K562 (cell line): ENCODE measurements at regions not wholly inside any gene's neighbourhood (a gene's known extent, or its start where the extent isn't known, plus 50 kb on each side); places are given as distances from the start of the nearest gene placed in this dataset.

Experiments
- ATAC-seq: fragments of 200-7000 bp; cut with Tn5 transposase; 3 replicates; pipeline ENCODE4 v1.9.1; 2020; ENCODE audit warnings: moderate library complexity
- BruUV-seq: library from RNA; stranded (reverse); fragments of 400-500 nt; replicated peaks from 2 replicates; lab custom pipeline; 2021; lab: Mats Ljungman, UMichigan
- CTCF ChIA-PET: fragments of 300-600 bp; formaldehyde crosslinking; extraction: SDS; loops from one replicate; lab custom pipeline; 2021; ENCODE audit warnings: low intra/inter-chr PET ratio; lab: Yijun Ruan, JAX
- POLR2A ChIA-PET: fragments of 300-600, 350-650 bp; sonication (Branson Sonifier 250); formaldehyde crosslinking; extraction: SDS; loops from one replicate; lab custom pipeline; 2021; ENCODE audit warnings: antibody characterized with exemption, inconsistent platforms; lab: Yijun Ruan, JAX
- DNase-seq, 4 experiments: peaks; one replicate each; pipeline versions ENCODE4 v3.0.0 to v3.0.0-alpha.2; 2011 to 2018; ENCODE audit warnings: low spot score in 3 of 4, mixed read lengths in 3 of 4; ENCODE audit errors: extremely low read depth in 1 of 4
- FAIRE-seq: peaks from 2 replicates; lab custom pipeline; 2011; peaks lifted over from hg19 to GRCh38; lab: Jason Lieb, UNC
- H2AFZ ChIP-seq: 2 replicates; pipeline ENCODE4 v1.6.0; 2011; ENCODE audit warnings: low read depth, low read length, control low read depth, inconsistent platforms
- H3K27ac ChIP-seq: fragments of 200-600 bp; 3 replicates; pipeline ENCODE4 v1.8.0; 2011; ENCODE audit warnings: low read depth, mild to moderate bottlenecking, control low read depth, inconsistent platforms, low read length, moderate library complexity, mixed read lengths; ENCODE audit errors: extremely low read depth
- H3K27me3 ChIP-seq, 2 experiments: fragments of 300-600 bp in 1 of 2; 2 replicates in 1 of 2; 3 replicates in 1 of 2; pipeline versions ENCODE4 v1.6.0 to v1.8.0; 2011; ENCODE audit warnings: inconsistent platforms in 2 of 2, low read length in 2 of 2, mild to moderate bottlenecking in 1 of 2, mixed read lengths in 1 of 2, moderate library complexity in 1 of 2; ENCODE audit not compliant: control insufficient read depth in 2 of 2, insufficient read depth in 2 of 2
- H3K36me3 ChIP-seq: fragments of 300-600 bp; 3 replicates; pipeline ENCODE4 v1.8.0; 2011; ENCODE audit warnings: mild to moderate bottlenecking, low read length, inconsistent platforms; ENCODE audit not compliant: control insufficient read depth, insufficient read depth
- H3K4me1 ChIP-seq, 2 experiments: fragments of 200-600 bp in 1 of 2; replicated peaks in 1 of 2; 2 replicates in 1 of 2; 3 replicates in 1 of 2; pipeline versions ENCODE4 v1.5.1 to v1.8.0; 2011; ENCODE audit warnings: inconsistent platforms in 2 of 2, low read length in 2 of 2, mild to moderate bottlenecking in 1 of 2, mixed read lengths in 1 of 2, moderate library complexity in 1 of 2; ENCODE audit not compliant: control insufficient read depth in 2 of 2, insufficient read depth in 2 of 2
- H3K4me2 ChIP-seq: 2 replicates; pipeline ENCODE4 v1.6.1; 2011; ENCODE audit warnings: low read length, control low read depth, inconsistent platforms, mixed read lengths; ENCODE audit not compliant: insufficient read depth
- H3K4me3 ChIP-seq: fragments of 200-600 bp; sonication (generic), shearing (Covaris generic); 2 replicates; pipeline ENCODE4 v1.5.1; 2016; ENCODE audit warnings: control low read depth, inconsistent platforms
- H3K79me2 ChIP-seq: fragments of 200-600 bp; 3 replicates; pipeline ENCODE4 v1.8.0; 2011; ENCODE audit warnings: low read length, inconsistent platforms; ENCODE audit not compliant: control insufficient read depth, insufficient read depth
- H3K9ac ChIP-seq, 2 experiments: 2 replicates each; pipeline versions ENCODE4 v1.6.0 to v1.6.1; 2011; ENCODE audit warnings: low read depth in 2 of 2, low read length in 2 of 2, control low read depth in 1 of 2, inconsistent platforms in 1 of 2, mild to moderate bottlenecking in 1 of 2, mixed read lengths in 1 of 2; ENCODE audit not compliant: insufficient read depth in 1 of 2
- H3K9me1 ChIP-seq: one replicate; pipeline ENCODE4 v1.6.0; 2011; ENCODE audit warnings: inconsistent platforms, mild to moderate bottlenecking, low read length, moderate library complexity; ENCODE audit not compliant: control insufficient read depth, insufficient read depth
- H3K9me3 ChIP-seq: replicated peaks from 2 replicates; pipeline ENCODE4 v1.5.1; 2011; ENCODE audit warnings: low read depth, low read length, inconsistent platforms; ENCODE audit not compliant: control insufficient read depth, insufficient read depth
- H4K20me1 ChIP-seq: replicated peaks from 2 replicates; pipeline ENCODE4 v1.6.1; 2011; ENCODE audit warnings: low read length, inconsistent platforms, mixed read lengths; ENCODE audit not compliant: control insufficient read depth, insufficient read depth
- BMI1 ChIP-seq: fragments of 150-350 bp; IDR thresholded peaks from 2 replicates; pipeline ENCODE4 v1.6.1; 2014; ENCODE audit warnings: low read length
- BRD4 ChIP-seq: fragments of 200-600 bp; sonication (generic); IDR thresholded peaks from 2 replicates; pipeline ENCODE4 v1.6.1; 2017; ENCODE audit warnings: inconsistent platforms
- ETV5 ChIP-seq: sonication (generic); formaldehyde crosslinking; IDR thresholded peaks from 2 replicates; pipeline ENCODE4 v1.4.0; 2020; ENCODE audit warnings: low read depth, mild to moderate bottlenecking, missing genetic modification reagents
- KLF13 ChIP-seq: fragments of 450-650 bp; IDR thresholded peaks from 2 replicates; pipeline ENCODE4 v1.6.1; 2016; ENCODE audit warnings: missing genetic modification characterization, low read depth, mild to moderate bottlenecking, missing compliant biosample characterization, moderate library complexity, borderline replicate concordance
- LEF1 ChIP-seq: fragments of 450-650 bp; IDR thresholded peaks from 2 replicates; pipeline ENCODE4 v1.6.1; 2016; ENCODE audit warnings: mild to moderate bottlenecking
- PHB2 ChIP-seq: fragments of 450-650 bp; IDR thresholded peaks from 2 replicates; pipeline ENCODE4 v1.6.1; 2017; ENCODE audit warnings: low read depth
- RNF219 ChIP-seq: fragments of 250-450 bp; sonication (Bioruptor Pico); IDR thresholded peaks from 2 replicates; pipeline ENCODE4 v1.5.0; 2022; ENCODE audit warnings: mild to moderate bottlenecking
- SFPQ ChIP-seq: fragments of 200-400 bp; formaldehyde crosslinking; IDR thresholded peaks from 2 replicates; pipeline ENCODE4 v1.6.1; 2017; ENCODE audit warnings: mild to moderate bottlenecking, low read depth, low read length, moderate library complexity
- SIX5 ChIP-seq, 2 experiments: IDR thresholded peaks; 2 replicates each; pipeline ENCODE4 v1.6.1; 2011; ENCODE audit warnings: low read length in 2 of 2, borderline replicate concordance in 1 of 2, low read depth in 1 of 2, mild to moderate bottlenecking in 1 of 2, moderate library complexity in 1 of 2; ENCODE audit not compliant: insufficient read depth in 1 of 2
- SREBF2 ChIP-seq: sonication (generic); formaldehyde crosslinking; IDR thresholded peaks from 2 replicates; pipeline ENCODE4 v1.4.0; 2020; ENCODE audit warnings: mild to moderate bottlenecking, missing genetic modification reagents
- U2AF1 ChIP-seq: fragments of 200-400 bp; formaldehyde crosslinking; optimal IDR thresholded peaks from 2 replicates; pipeline ENCODE3; 2017; ENCODE audit warnings: mild to moderate bottlenecking, low read depth, low read length, moderate library complexity
- ZNF224 ChIP-seq: sonication (generic); formaldehyde crosslinking; IDR thresholded peaks from 2 replicates; pipeline ENCODE4 v1.8.0; 2022; ENCODE audit warnings: mild to moderate bottlenecking, missing genetic modification reagents
- ZNF232 ChIP-seq: sonication (generic); formaldehyde crosslinking; IDR thresholded peaks from 2 replicates; pipeline ENCODE4 v1.8.0; 2022; ENCODE audit warnings: mild to moderate bottlenecking, missing genetic modification reagents
- ZNF76 ChIP-seq: fragments of 250-450 bp; sonication (Bioruptor Pico); IDR thresholded peaks from 2 replicates; pipeline ENCODE4 v1.4.0; 2020; ENCODE audit warnings: mild to moderate bottlenecking, moderate library complexity, borderline replicate concordance
- WGBS: fragments of 100-300 bp; shearing (Covaris generic); methylation state at CpG from one replicate; pipeline ENCODE4 v1.1.6; 2016; ENCODE audit warnings: low coverage, mixed read lengths; ENCODE audit not compliant: insufficient coverage; ENCODE audit errors: missing lambda C conversion rate; 5-methylcytosine and 5-hydroxymethylcytosine counted together
- in situ Hi-C: fragments of 300-500 bp; cut with MboI; formaldehyde crosslinking; loops from 4 replicates; pipeline ENCODE4 v1.15.0; 2018; ENCODE audit warnings: inconsistent platforms, mixed read lengths
- intact Hi-C: fragments of 100-400 bp; cut with micrococcal nuclease; formaldehyde crosslinking; loops from 2 replicates; pipeline ENCODE4 v1.14.2; 2022

GRCh38 chr1:104248385-104248784 lies 498.7 kb downstream of the AMY1C start:
- H3K9me1 ChIP-seq, result no peaks in the 10 kb centered on the region
- no peak for ATAC-seq
- H3K79me2 ChIP-seq, result no peaks in the 10 kb centered on the region
- TF ChIP-seq BRD4 (no peak), SFPQ (no peak), ZNF232 (CRISPR knock-in tag) (no peak)
- TF ChIP-seq, all 486 proteins: peak for 0
- WGBS, result 3% methylated on average over 4 of the region's 4 CpGs
- no peak overlapping the region for H2AFZ ChIP-seq
- CTCF ChIA-PET, result no interaction called here
- H3K27ac ChIP-seq, result no peak overlapping the region
- no TSS peak for BruUV-seq
- no peak overlapping the region for H3K4me3 ChIP-seq
- no peaks in the 10 kb centered on the region for H3K9me3 ChIP-seq
- H3K36me3 ChIP-seq, result no peaks in the 10 kb centered on the region
- no peak for FAIRE-seq
- in situ Hi-C loops, result no loop called here
- intact Hi-C loops, result no loop called here
- no peak overlapping the region for H3K4me2 ChIP-seq
- H3K4me1 ChIP-seq, result no peaks in the 10 kb centered on the region
- DNase-seq, result no peak
- no peaks in the 10 kb centered on the region for H4K20me1 ChIP-seq
- POLR2A ChIA-PET, result no interaction called here
- H3K9ac ChIP-seq, result no peak overlapping the region
- H3K27me3 ChIP-seq, result no peaks in the 10 kb centered on the region

GRCh38 chr1:104259481-104259880 lies 509.8 kb downstream of the AMY1C start:
- Histone ChIP-seq H3K4me3 (no peak overlapping the region), H3K36me3 (no peaks in the 10 kb centered on the region), H3K4me1 (no peaks in the 10 kb centered on the region), H4K20me1 (no peaks in the 10 kb centered on the region), H3K79me2 (no peaks in the 10 kb centered on the region), H3K9ac (no peak overlapping the region), H3K27me3 (no peaks in the 10 kb centered on the region), H3K4me2 (no peak overlapping the region), H2AFZ (no peak overlapping the region), H3K9me1 (no peaks in the 10 kb centered on the region), H3K9me3 (no peaks in the 10 kb centered on the region), H3K27ac (no peak overlapping the region)
- ATAC-seq, result no peak
- POLR2A ChIA-PET, result no interaction called here
- no TSS peak for BruUV-seq
- in situ Hi-C loops, result no loop called here
- intact Hi-C loops, result no loop called here
- 0% methylated on average over 1 of the region's 1 CpG for WGBS
- no peak for DNase-seq
- CTCF ChIA-PET, result no interaction called here
- FAIRE-seq, result no peak
- TF ChIP-seq KLF13, result no peak
- TF ChIP-seq BMI1, result no peak
- no peak for TF ChIP-seq SREBF2 (CRISPR knock-in tag)
- no peak for TF ChIP-seq RNF219 (CRISPR knock-in tag)
- TF ChIP-seq ZNF224 (CRISPR knock-in tag), result no peak
- TF ChIP-seq LEF1, result no peak
- TF ChIP-seq SIX5 (IDR thresholded peaks at IDR 0.05; ENCODE audit: borderline replicate concordance in 1 of 2, insufficient read depth in 1 of 2, low read depth in 1 of 2, low read length in 2 of 2), result no peak
- no peak for TF ChIP-seq U2AF1
- TF ChIP-seq PHB2, result no peak
- no peak for TF ChIP-seq ZNF76 (CRISPR knock-in tag)
- no peak for TF ChIP-seq ETV5
